ENCODE measurements at regions not wholly inside any gene's neighbourhood (a gene's known extent, or its start where the extent isn't known, plus 50 kb on each side); places are given as distances from the start of the nearest gene placed in this dataset.
"Not testable (repeated sequence)": the region's sequence is repeated elsewhere in the genome, so short reads cannot be mapped to it uniquely, and the experiment has no call there.

GRCh38 chr19:28397306-28397705 lies 815.6 kb downstream of the UQCRFS1 start:
- no peak for DNase-seq

- DNase-seq: no peak
These were observed 816.6 kb downstream of the UQCRFS1 start for GRCh38 chr19:28396287-28396831.

DNA sequence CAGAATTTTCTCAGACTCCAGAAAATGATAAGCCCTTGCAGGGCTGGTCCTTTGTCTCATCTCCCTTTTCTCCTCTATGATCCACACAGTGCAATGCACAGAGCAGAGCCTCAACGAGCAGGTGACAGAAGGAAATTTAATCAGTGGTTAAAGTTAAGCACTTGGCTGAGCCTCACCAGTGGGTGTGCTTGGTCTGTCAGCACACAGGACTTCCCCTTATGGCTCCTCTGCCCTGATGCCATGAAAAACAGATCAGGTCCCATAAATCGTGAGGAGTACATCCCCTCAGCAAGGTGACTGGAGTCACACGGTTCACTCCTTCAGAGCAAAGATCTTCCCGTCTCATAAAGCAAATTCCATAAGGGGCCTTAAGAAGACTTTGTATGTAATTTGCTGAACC lies 818.2 kb downstream of the UQCRFS1 start:
- no peak for DNase-seq

DNA sequence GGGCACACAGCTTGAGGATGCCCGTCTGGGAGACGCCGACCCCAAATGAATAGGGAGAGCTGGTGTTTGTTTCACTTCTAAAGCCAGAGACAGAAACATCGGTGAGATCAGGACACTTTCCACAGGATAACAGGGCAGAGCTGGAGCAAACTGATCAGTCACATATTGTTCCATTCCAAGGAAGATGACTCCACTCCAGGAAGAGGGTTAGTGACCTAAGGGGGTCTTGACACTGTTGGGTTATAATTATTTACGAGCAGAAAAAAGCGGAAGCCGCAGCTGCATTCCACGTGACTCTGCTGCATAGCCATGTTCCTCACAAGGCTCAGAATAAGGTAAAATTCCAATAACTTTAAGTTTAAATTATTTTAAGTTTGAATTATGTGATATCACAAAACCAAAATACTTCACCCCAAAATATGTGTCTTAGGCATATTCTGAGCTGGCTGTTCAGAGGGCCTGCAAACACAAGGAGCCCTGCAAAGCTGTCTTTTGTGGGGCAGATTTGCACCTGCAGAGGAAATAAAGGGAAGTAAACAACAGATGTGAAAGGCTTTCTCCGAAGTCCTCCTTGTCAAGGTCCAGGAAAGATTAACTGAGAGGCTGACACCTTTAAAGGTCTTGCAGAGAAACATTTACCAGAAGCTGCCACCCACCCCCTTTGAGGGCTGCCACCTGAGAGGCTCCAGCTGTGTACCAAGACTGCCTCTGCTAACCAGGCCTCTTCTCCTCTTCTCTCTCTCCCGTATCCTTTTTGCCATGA lies 819.2 kb downstream of the UQCRFS1 start:
- no peak for DNase-seq

GRCh38 chr19:28388988-28389387 lies 824.0 kb downstream of the UQCRFS1 start:
- no peak for DNase-seq

DNA sequence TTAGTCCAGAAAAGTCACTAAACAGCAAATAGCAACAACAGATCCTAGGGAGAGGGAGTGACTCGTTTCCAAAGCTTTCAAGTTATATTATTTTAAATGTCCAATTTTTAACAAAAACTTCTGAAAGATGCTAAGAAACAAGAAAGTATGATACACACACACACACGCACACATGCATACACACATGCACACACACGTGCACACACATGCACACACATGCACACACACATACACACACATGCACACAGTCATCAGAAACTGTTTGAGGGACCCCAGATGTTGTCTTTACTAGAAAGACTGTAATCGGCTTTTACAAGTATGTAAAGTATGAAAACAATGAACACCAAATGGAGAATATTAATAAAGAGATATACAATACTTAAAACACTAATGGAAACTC lies 825.4 kb downstream of the UQCRFS1 start:
- no peak for DNase-seq

- DNase-seq: no peak
These were observed 826.5 kb downstream of the UQCRFS1 start for GRCh38 chr19:28386470-28386869.

DNA sequence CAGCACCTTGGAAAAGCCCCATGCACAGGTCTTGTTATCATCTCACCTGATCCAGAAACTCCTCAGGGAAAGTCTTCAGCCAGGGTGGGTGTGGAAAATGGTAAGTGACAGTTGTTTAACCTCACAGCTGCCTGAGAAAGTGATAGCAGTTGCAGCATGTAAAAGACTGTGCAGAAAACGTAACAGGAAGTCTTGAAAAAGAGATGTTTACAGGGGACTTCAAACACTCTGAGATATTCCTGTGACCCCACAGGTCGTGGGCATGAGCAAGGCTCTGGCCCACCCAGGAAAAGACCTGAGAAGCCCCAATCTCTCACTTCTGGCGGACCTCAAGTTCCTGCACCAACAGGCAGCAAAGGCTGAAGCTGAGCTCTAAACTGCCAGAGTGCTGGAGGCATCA lies 826.9 kb downstream of the UQCRFS1 start:
- DNase-seq: no peak

- no peak for DNase-seq
These were observed 835.9 kb downstream of the UQCRFS1 start for GRCh38 chr19:28377077-28377476.

DNA sequence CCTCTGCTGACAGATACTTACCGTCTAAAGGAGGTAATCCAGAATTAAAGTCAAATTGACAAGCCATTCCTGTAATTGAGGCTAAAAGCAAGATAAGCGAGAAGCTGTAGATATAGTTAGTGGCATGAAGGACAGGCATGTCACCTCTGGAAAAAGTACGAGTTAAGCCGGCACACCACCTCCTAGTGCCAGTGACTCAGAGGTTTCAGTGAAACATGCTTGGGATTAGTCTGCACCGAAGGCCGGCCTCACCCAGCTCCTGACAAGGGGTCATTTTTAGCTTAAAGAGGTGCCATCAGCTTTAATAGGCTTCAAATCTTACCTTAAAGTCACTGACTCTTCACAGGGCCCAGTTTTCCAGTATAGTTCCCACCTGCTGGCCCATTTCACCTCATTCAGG lies 838.0 kb downstream of the UQCRFS1 start:
- no peak for DNase-seq

DNA sequence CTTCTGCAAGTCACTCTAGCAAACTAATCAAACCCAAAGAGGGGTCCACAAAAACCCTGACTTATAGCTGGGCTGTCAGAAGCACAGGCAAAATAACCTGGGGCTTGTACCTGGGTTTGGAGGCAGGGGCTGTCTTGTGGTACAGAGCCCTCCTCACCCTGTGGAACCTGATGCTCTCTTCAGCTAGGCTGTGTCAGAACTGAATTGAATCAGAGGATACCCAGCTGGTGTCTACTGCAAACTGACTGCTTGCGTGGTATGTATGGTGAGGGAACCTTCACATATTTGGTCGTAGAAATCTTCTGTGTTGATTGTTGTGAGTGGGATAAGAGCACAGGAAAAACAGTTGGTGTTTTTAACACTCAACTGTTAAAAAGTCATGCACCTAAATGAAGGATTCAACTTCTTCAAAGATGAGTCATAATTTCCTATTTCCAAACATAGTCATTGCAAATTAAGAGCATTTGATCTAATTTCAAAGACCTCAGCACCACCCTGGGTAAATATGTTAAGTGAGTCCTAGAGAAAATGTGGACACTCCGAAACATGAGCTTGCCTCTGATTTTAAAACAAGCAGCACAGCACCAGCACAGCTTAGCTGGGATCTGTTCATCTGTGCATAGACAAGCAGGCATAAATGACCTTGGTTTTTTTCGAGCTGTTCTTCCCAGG lies 840.2 kb downstream of the UQCRFS1 start:
- DNase-seq: no peak

GRCh38 chr19:28367146-28367545 lies 845.8 kb downstream of the UQCRFS1 start:
- DNase-seq: no peak

DNA sequence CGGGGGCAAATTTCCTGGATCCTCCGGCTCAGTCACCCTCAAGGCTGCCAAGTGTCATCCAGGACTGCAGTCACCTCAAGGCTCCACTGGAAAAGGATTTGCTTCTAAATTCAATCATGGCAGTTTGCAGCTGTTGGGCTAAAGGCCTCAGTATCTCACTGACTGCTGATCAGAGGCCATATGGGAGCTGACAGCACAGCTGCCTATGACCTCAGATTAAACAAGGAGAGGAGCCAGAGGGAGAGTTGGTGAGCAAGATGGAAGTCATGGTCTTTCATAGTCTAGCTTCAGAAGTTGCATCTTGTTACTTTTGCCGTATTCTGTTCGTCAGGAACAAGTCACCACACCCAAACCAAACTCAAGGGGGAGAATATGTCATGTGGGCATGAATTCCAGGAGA lies 849.7 kb downstream of the UQCRFS1 start:
- DNase-seq: no peak

GRCh38 chr19:28359431-28360414 lies 853.2 kb downstream of the UQCRFS1 start:
- no peak for DNase-seq

GRCh38 chr19:28358633-28359032 lies 854.3 kb downstream of the UQCRFS1 start:
- no peak for DNase-seq

- DNase-seq: no peak
These were observed 861.2 kb downstream of the UQCRFS1 start for GRCh38 chr19:28351761-28352160.

- not testable (repeated sequence) for DNase-seq
These were observed 861.6 kb downstream of the UQCRFS1 start for GRCh38 chr19:28351321-28351720.

- no peak for DNase-seq
These were observed 862.3 kb downstream of the UQCRFS1 start for GRCh38 chr19:28350673-28351072.

- no peak for DNase-seq
These were observed 862.9 kb downstream of the UQCRFS1 start for GRCh38 chr19:28350037-28350436.

GRCh38 chr19:28349604-28350003 lies 863.3 kb downstream of the UQCRFS1 start:
- DNase-seq: no peak

- no peak for DNase-seq
These were observed 867.1 kb downstream of the UQCRFS1 start for GRCh38 chr19:28345811-28346210.

DNA sequence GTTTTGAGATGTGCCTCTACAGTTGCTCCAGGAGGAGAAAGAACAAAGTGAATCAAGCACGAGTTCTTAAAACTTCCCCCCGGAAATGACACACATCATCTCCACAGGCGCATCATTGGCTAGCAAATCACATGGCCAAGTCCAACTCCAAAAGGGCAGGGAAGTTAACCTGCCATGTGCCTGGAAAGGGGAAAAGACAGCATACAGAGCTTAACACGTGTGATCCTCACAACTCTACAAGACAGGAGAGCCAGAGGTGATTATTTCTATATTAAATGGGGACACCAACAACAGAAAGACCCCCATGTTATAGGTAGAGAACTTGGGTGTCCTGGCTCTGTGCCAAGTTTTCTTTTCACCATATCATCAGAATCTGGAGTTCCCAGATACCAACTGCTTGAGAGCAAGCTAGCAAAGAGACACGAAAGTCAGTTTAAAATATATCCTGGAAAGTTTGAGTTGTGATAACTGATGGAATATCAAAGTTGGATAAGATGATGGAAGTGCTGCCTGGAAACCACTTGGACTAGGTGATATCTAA lies 871.1 kb downstream of the UQCRFS1 start:
- no peak for DNase-seq

- no peak for DNase-seq
These were observed 878.5 kb downstream of the UQCRFS1 start for GRCh38 chr19:28334419-28334818.
